SK-N-SH treated with all-trans-retinoic acid at 6 μM for 48 hours (cell line): ENCODE measurements at regions not wholly inside any gene's neighbourhood (a gene's known extent, or its start where the extent isn't known, plus 50 kb on each side); places are given as distances from the start of the nearest gene placed in this dataset.

Source experiments
- ATAC-seq: fragments of 200-7000 bp; cut with Tn5 transposase; 3 replicates; pipeline ENCODE4 v1.9.1; 2020; ENCODE audit warnings: mild to moderate bottlenecking, moderate library complexity
- ARNTL ChIP-seq: fragments of 450-650 bp; formaldehyde crosslinking; IDR thresholded peaks from 2 replicates; pipeline ENCODE4 v1.5.0; 2020; ENCODE audit warnings: low read depth, mild to moderate bottlenecking, moderate library complexity, borderline replicate concordance
- CSDC2 ChIP-seq: fragments of 250-450 bp; sonication (Bioruptor Pico); IDR thresholded peaks from 2 replicates; pipeline ENCODE4 v1.5.0; 2020; ENCODE audit warnings: mild to moderate bottlenecking, moderate library complexity
- GLIS3 ChIP-seq: fragments of 250-450 bp; sonication (Bioruptor Pico); IDR thresholded peaks from 2 replicates; pipeline ENCODE4 v1.5.0; 2020; ENCODE audit warnings: mild to moderate bottlenecking, moderate library complexity
- OSR1 ChIP-seq: fragments of 250-450 bp; sonication (Bioruptor Pico); IDR thresholded peaks from 2 replicates; pipeline ENCODE4 v1.8.0; 2022; ENCODE audit warnings: moderate library complexity, mild to moderate bottlenecking, inconsistent platforms
- PPARA ChIP-seq: fragments of 250-450 bp; sonication (Bioruptor Pico); IDR thresholded peaks from 2 replicates; pipeline ENCODE4 v1.5.0; 2020; ENCODE audit warnings: mild to moderate bottlenecking, borderline replicate concordance
- RARB ChIP-seq: fragments of 250-450 bp; sonication (Bioruptor Pico); IDR thresholded peaks from 2 replicates; pipeline ENCODE4 v1.8.0; 2021; ENCODE audit warnings: mild to moderate bottlenecking, moderate library complexity
- SNAI2 ChIP-seq: fragments of 250-450 bp; sonication (Bioruptor Pico); IDR thresholded peaks from 2 replicates; pipeline ENCODE4 v1.5.0; 2020; ENCODE audit warnings: mild to moderate bottlenecking, moderate library complexity
- TCF4 ChIP-seq: fragments of 250-450 bp; sonication (Bioruptor Pico); IDR thresholded peaks from 2 replicates; pipeline ENCODE4 v1.8.0; 2021; ENCODE audit warnings: mild to moderate bottlenecking, moderate library complexity, borderline replicate concordance
- TOX ChIP-seq: fragments of 250-450 bp; sonication (Bioruptor Pico); IDR thresholded peaks from 2 replicates; pipeline ENCODE4 v1.8.0; 2021; ENCODE audit warnings: mild to moderate bottlenecking, moderate library complexity, borderline replicate concordance
- ZC3H10 ChIP-seq: fragments of 250-450 bp; sonication (Bioruptor Pico); IDR thresholded peaks from 2 replicates; pipeline ENCODE4 v1.5.1; 2021; ENCODE audit warnings: mild to moderate bottlenecking, moderate library complexity
- ZFP3 ChIP-seq: fragments of 250-450 bp; sonication (Bioruptor Pico); IDR thresholded peaks from 2 replicates; pipeline ENCODE4 v1.5.0; 2020; ENCODE audit warnings: mild to moderate bottlenecking, moderate library complexity
- ZFP30 ChIP-seq: fragments of 450-650 bp; formaldehyde crosslinking; IDR thresholded peaks from 2 replicates; pipeline ENCODE4 v1.5.0; 2022; ENCODE audit warnings: mild to moderate bottlenecking, moderate library complexity
- ZNF565 ChIP-seq: fragments of 450-650 bp; formaldehyde crosslinking; conservative IDR thresholded peaks from 2 replicates; pipeline ENCODE4 v1.5.0; 2020; ENCODE audit warnings: low read depth, mild to moderate bottlenecking, moderate library complexity
- ZNF70 ChIP-seq: fragments of 450-650 bp; formaldehyde crosslinking; IDR thresholded peaks from 2 replicates; pipeline ENCODE4 v1.5.0; 2020; ENCODE audit warnings: mild to moderate bottlenecking, moderate library complexity
- ZNF8 ChIP-seq: fragments of 450-650 bp; formaldehyde crosslinking; IDR thresholded peaks from 2 replicates; pipeline ENCODE4 v1.5.0; 2020; ENCODE audit warnings: mild to moderate bottlenecking, moderate library complexity
- TF ChIP-seq, protein P1 (sequence below): fragments of 250-450 bp; sonication (Bioruptor Pico); IDR thresholded peaks from 2 replicates; pipeline ENCODE4 v1.5.1; 2021; ENCODE audit warnings: mild to moderate bottlenecking, moderate library complexity
- TF ChIP-seq, protein P2 (sequence below): fragments of 250-450 bp; sonication (Bioruptor Pico); IDR thresholded peaks from 2 replicates; pipeline ENCODE4 v1.5.0; 2020; ENCODE audit warnings: mild to moderate bottlenecking, moderate library complexity
- TF ChIP-seq, protein P3 (sequence below): fragments of 250-450 bp; sonication (Bioruptor Pico); IDR thresholded peaks from 2 replicates; pipeline ENCODE4 v1.8.0; 2021; ENCODE audit warnings: low read depth, mild to moderate bottlenecking, moderate library complexity, borderline replicate concordance

DNA sequence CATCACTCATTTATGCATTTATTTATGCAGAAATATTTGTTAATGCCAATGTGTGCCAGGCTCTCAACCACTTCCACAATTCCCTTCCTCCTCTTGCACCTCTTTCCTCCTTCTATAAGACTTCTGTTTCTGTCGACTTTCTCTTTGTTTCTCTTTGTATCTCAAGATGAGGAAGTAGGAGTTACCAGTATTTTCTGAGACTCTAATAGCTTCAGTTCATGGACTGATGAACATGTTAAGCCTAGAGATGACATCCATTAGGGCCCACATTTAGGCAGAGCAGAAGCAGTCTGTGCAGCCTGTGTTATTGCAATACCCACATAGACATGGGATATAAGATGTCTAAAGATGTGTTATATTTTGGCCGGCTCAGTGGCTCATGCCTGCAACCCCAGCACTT is 241.8 kb upstream of the SMIM31 start:
- ATAC-seq = no peak
- TF ChIP-seq RARB (CRISPR knock-in tag) (no peak), ZNF8 (no peak)
- TF ChIP-seq, protein P1, sequence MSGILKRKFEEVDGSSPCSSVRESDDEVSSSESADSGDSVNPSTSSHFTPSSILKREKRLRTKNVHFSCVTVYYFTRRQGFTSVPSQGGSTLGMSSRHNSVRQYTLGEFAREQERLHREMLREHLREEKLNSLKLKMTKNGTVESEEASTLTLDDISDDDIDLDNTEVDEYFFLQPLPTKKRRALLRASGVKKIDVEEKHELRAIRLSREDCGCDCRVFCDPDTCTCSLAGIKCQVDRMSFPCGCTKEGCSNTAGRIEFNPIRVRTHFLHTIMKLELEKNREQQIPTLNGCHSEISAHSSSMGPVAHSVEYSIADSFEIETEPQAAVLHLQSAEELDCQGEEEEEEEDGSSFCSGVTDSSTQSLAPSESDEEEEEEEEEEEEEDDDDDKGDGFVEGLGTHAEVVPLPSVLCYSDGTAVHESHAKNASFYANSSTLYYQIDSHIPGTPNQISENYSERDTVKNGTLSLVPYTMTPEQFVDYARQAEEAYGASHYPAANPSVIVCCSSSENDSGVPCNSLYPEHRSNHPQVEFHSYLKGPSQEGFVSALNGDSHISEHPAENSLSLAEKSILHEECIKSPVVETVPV (CRISPR knock-in tag) = no peak

DNA sequence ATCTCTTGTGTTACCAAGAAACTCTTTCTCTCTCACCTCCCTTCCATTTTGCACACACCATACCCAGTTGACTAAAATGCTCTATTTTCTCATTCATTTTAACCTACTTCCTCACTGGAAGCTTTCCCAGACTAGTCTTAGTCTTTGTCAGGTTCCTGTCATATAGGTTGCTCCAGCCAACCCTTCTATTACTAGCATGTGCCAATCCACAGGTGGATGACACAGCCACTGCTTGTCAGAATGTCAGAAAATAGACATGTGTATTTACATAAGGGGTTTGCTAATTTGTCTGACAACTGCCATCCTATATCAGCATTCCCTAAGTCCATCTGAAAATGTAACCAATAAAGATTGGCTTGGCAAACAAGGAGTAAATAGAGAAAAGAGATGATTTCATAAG is 239.2 kb upstream of the SMIM31 start:
- no peak for TF ChIP-seq ZC3H10 (CRISPR knock-in tag)
- TF ChIP-seq, protein P1 (CRISPR knock-in tag) = no peak
- TF ChIP-seq OSR1 = no peak
- no peak for TF ChIP-seq TCF4 (CRISPR knock-in tag)
- TF ChIP-seq ZNF565 (CRISPR knock-in tag) = no peak
- no peak for TF ChIP-seq ZFP3 (CRISPR knock-in tag)
- ATAC-seq = no peak

DNA sequence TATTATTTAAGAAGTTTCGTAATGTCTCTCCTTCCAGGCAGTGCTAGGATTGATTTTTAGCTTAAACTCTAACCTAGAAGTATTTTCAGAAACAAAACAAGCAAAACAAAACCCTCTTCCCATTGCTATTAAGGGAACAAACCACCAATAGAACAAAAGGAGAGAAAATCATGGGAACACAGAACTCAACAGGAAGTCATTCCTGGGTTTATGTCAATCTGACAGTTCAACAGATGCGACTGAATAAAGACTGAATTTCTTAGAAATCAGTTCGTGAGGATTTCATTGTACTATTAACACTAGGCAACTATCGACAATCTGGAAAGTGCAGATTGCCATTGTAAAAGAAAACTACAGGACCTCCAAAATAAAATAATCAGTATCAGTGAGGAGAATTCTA is 229.1 kb upstream of the SMIM31 start:
- no peak for ATAC-seq
- no peak for TF ChIP-seq ZNF70 (CRISPR knock-in tag)
- TF ChIP-seq GLIS3 (CRISPR knock-in tag) = no peak

DNA sequence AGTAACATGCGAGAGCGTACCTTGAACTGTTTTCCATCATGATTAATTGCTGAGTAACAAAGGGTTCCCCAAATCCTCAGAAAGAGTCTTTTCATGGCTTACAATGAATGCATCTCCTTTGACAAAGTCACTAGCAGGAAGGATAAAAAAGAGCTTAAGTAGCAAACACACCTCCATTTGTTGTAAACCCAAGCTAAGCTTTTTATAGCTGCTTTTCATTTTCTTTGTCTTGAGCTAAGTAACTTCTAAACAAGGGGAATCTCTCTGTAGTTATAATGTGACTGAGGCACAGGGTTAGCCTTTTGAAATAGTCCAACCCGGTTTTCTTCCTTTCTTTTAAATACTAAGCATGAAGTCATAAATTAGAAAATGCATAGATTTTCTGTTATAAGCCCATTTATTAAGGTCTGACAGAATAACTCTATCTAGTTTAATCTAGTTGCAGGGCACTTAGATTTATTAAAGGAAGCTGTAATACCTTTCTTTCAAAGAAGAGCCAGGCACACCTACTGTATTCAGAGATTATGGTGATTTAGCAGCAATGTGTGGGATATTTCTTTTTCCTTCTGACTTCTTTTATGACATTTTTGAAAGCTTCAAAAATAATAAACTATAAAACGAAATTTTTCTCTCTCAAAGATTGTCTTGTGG is 226.9 kb upstream of the SMIM31 start:
- TF ChIP-seq GLIS3 (CRISPR knock-in tag) = no peak
- TF ChIP-seq, protein P2, sequence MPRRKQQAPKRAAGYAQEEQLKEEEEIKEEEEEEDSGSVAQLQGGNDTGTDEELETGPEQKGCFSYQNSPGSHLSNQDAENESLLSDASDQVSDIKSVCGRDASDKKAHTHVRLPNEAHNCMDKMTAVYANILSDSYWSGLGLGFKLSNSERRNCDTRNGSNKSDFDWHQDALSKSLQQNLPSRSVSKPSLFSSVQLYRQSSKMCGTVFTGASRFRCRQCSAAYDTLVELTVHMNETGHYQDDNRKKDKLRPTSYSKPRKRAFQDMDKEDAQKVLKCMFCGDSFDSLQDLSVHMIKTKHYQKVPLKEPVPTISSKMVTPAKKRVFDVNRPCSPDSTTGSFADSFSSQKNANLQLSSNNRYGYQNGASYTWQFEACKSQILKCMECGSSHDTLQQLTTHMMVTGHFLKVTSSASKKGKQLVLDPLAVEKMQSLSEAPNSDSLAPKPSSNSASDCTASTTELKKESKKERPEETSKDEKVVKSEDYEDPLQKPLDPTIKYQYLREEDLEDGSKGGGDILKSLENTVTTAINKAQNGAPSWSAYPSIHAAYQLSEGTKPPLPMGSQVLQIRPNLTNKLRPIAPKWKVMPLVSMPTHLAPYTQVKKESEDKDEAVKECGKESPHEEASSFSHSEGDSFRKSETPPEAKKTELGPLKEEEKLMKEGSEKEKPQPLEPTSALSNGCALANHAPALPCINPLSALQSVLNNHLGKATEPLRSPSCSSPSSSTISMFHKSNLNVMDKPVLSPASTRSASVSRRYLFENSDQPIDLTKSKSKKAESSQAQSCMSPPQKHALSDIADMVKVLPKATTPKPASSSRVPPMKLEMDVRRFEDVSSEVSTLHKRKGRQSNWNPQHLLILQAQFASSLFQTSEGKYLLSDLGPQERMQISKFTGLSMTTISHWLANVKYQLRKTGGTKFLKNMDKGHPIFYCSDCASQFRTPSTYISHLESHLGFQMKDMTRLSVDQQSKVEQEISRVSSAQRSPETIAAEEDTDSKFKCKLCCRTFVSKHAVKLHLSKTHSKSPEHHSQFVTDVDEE (CRISPR knock-in tag) = no peak
- no peak for TF ChIP-seq ZFP3 (CRISPR knock-in tag)
- no peak for TF ChIP-seq TCF4 (CRISPR knock-in tag)
- TF ChIP-seq RARB (CRISPR knock-in tag) = no peak
- TF ChIP-seq ZNF70 (CRISPR knock-in tag) = no peak
- TF ChIP-seq TOX (CRISPR knock-in tag) = no peak
- TF ChIP-seq, protein P3, sequence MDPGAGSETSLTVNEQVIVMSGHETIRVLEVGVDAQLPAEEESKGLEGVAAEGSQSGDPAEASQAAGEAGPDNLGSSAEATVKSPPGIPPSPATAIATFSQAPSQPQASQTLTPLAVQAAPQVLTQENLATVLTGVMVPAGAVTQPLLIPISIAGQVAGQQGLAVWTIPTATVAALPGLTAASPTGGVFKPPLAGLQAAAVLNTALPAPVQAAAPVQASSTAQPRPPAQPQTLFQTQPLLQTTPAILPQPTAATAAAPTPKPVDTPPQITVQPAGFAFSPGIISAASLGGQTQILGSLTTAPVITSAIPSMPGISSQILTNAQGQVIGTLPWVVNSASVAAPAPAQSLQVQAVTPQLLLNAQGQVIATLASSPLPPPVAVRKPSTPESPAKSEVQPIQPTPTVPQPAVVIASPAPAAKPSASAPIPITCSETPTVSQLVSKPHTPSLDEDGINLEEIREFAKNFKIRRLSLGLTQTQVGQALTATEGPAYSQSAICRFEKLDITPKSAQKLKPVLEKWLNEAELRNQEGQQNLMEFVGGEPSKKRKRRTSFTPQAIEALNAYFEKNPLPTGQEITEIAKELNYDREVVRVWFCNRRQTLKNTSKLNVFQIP (CRISPR knock-in tag) = no peak
- no peak for TF ChIP-seq SNAI2 (CRISPR knock-in tag)
- no peak for TF ChIP-seq PPARA (CRISPR knock-in tag)
- no peak for TF ChIP-seq CSDC2 (CRISPR knock-in tag)
- no peak for TF ChIP-seq ARNTL (CRISPR knock-in tag)
- no peak for TF ChIP-seq ZFP30
- no peak for ATAC-seq

DNA sequence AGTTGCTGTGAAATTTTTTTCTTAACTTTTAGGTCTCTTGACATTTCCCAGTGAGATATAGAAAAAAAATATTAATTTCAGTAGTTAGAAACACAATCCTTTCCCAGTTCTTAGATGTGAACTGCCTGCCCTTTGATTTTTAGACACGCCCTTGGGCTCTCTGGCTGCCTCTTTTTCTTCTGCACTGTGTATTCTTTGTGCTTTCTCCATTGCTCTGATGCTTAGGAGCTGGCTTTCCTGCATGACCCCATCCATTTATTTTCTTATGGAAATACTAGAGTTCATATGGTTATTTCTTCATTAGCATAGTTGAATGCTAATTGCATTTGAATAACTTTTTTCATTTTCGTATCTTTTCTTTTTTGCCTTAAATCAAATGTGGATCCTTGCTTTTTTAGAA is 224.9 kb upstream of the SMIM31 start:
- ATAC-seq = no peak
- TF ChIP-seq ZFP3 (CRISPR knock-in tag) (no peak), ZNF8 (no peak), OSR1 (no peak), SNAI2 (CRISPR knock-in tag) (no peak), RARB (CRISPR knock-in tag) (no peak)
- TF ChIP-seq, all 23 proteins: peak for 0
